Liver (tissue), 3 donors: ENCODE measurements at regions not wholly inside any gene's neighbourhood (a gene's known extent, or its start where the extent isn't known, plus 50 kb on each side); places are given as distances from the start of the nearest gene placed in this dataset.
A peak's percentile ranks its signal among the peaks of the same experiment; 100 is the strongest.

Experiments
- HNF4G ChIP-seq: IDR thresholded peaks from 2 replicates; pipeline ENCODE4 v1.6.1; 2016; ENCODE audit warnings: antibody characterized with exemption
- NR2F2 ChIP-seq: IDR thresholded peaks from 2 replicates; pipeline ENCODE4 v1.6.1; 2016; ENCODE audit warnings: antibody characterized with exemption
- RAD21 ChIP-seq, 2 donors: IDR thresholded peaks; 2 replicates each; pipeline ENCODE4 v1.6.1; 2016; ENCODE audit warnings: antibody characterized with exemption in 2 of 2, mild to moderate bottlenecking in 2 of 2
- RXRA ChIP-seq, 2 donors: IDR thresholded peaks; 2 replicates each; pipeline ENCODE4 v1.6.1; 2017 to 2018; ENCODE audit warnings: antibody characterized with exemption in 2 of 2, mild to moderate bottlenecking in 1 of 2
- SP1 ChIP-seq: IDR thresholded peaks from 2 replicates; pipeline ENCODE4 v1.6.1; 2018; ENCODE audit warnings: antibody characterized with exemption, mild to moderate bottlenecking
- TAF1 ChIP-seq: conservative IDR thresholded peaks from 2 replicates; pipeline ENCODE4 v1.6.1; 2016; ENCODE audit warnings: antibody characterized with exemption, mild to moderate bottlenecking
- YY1 ChIP-seq: IDR thresholded peaks from 2 replicates; pipeline ENCODE4 v1.6.1; 2016; ENCODE audit warnings: antibody characterized with exemption, mild to moderate bottlenecking
- TF ChIP-seq, protein P1 (sequence below): fragments of 150-350 bp; IDR thresholded peaks from 2 replicates; pipeline ENCODE4 v1.5.1; 2017; ENCODE audit warnings: improper control_type of control experiment, low read depth, low read length; ENCODE audit not compliant: missing input control
- TF ChIP-seq, protein P2 (sequence below): IDR thresholded peaks from 2 replicates; pipeline ENCODE4 v1.6.1; 2016; ENCODE audit warnings: antibody characterized with exemption
- donor health status: healthy.
- donor health status: healthy.

DNA sequence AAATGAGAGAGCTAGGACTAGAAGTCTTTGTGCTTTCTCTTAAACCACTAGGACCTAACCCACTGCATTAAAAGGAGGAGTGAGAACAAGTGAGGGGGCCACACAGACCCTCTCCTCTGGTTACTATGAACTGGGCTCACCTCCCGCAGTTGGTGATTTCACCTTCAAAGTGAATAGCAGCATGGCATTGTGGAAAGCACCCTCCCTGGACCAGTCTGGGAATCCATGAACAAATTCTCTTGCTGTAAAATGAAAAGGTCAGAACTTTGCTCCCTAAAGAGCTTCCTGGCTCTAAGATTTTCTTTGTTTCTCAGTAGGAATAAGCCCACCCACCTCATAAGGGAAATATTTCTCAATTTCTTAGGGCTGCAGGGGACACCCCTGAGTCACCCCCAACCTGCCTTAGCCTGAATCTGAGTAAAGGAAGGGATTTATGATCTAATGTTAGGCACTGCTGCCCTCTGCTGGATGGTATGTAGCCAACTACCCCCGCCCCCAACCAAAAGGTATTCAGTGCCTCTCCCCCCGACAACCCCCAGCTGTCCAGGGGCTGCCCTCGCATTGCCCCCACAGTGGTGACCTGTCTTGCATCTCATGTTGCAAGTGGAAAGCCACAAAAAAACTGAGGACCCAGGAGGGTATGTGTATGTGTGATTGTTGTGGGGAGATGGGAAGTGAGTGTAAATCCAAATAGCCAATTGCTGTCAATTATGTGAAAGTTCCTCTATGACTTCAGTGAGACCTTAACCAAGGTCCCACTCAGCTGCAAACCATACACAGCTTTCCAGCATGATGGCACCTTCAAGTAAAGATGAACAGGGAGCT, 230.9 kb upstream of the SLC14A2 start:
- TF ChIP-seq, protein P1, sequence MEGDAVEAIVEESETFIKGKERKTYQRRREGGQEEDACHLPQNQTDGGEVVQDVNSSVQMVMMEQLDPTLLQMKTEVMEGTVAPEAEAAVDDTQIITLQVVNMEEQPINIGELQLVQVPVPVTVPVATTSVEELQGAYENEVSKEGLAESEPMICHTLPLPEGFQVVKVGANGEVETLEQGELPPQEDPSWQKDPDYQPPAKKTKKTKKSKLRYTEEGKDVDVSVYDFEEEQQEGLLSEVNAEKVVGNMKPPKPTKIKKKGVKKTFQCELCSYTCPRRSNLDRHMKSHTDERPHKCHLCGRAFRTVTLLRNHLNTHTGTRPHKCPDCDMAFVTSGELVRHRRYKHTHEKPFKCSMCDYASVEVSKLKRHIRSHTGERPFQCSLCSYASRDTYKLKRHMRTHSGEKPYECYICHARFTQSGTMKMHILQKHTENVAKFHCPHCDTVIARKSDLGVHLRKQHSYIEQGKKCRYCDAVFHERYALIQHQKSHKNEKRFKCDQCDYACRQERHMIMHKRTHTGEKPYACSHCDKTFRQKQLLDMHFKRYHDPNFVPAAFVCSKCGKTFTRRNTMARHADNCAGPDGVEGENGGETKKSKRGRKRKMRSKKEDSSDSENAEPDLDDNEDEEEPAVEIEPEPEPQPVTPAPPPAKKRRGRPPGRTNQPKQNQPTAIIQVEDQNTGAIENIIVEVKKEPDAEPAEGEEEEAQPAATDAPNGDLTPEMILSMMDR, result peak; percentile 67
- TF ChIP-seq HNF4G (no peak), SP1 (no peak), TAF1 (no peak), YY1 (no peak), RAD21 (IDR thresholded peaks at IDR 0.05) (peak; percentile 82 to 85), RXRA (IDR thresholded peaks at IDR 0.05) (no peak), NR2F2 (no peak)
- TF ChIP-seq, protein P2, sequence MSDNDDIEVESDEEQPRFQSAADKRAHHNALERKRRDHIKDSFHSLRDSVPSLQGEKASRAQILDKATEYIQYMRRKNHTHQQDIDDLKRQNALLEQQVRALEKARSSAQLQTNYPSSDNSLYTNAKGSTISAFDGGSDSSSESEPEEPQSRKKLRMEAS, result no peak
